GM10266 (cell line): ENCODE measurements at regions not wholly inside any gene's neighbourhood (a gene's known extent, or its start where the extent isn't known, plus 50 kb on each side); places are given as distances from the start of the nearest gene placed in this dataset.

Experiments
- DNase-seq: peaks from one replicate; pipeline ENCODE4 v3.0.0; 2012; ENCODE audit errors: extremely low spot score
- TF ChIP-seq, protein P1 (sequence below): IDR thresholded peaks from 2 replicates; pipeline ENCODE4 v1.5.1; 2012; ENCODE audit warnings: mild to moderate bottlenecking, low read depth; ENCODE audit not compliant: control insufficient read depth, insufficient read depth; ENCODE audit errors: missing control alignments

DNA sequence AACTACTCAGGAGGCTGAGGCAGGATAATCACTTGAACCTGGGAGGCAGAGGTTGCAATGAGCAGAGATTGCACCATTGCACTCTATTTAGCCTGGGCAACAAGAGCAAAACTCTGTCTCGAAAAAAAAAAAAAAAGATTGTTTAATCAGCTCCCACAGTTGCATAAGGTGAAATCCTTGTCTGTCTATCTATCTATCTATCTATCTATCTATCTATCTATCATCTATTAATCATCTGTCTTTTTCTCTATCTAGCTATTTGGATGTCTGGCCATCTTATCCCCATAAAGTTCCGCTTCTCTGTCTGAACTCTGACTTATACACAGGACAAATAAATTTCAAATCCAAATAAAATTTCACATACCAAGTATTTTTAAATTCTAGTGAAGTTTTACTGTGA, 223.2 kb upstream of the PGRMC2 start:
- no peak for DNase-seq
- TF ChIP-seq, protein P1, sequence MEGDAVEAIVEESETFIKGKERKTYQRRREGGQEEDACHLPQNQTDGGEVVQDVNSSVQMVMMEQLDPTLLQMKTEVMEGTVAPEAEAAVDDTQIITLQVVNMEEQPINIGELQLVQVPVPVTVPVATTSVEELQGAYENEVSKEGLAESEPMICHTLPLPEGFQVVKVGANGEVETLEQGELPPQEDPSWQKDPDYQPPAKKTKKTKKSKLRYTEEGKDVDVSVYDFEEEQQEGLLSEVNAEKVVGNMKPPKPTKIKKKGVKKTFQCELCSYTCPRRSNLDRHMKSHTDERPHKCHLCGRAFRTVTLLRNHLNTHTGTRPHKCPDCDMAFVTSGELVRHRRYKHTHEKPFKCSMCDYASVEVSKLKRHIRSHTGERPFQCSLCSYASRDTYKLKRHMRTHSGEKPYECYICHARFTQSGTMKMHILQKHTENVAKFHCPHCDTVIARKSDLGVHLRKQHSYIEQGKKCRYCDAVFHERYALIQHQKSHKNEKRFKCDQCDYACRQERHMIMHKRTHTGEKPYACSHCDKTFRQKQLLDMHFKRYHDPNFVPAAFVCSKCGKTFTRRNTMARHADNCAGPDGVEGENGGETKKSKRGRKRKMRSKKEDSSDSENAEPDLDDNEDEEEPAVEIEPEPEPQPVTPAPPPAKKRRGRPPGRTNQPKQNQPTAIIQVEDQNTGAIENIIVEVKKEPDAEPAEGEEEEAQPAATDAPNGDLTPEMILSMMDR, result no peak

DNA sequence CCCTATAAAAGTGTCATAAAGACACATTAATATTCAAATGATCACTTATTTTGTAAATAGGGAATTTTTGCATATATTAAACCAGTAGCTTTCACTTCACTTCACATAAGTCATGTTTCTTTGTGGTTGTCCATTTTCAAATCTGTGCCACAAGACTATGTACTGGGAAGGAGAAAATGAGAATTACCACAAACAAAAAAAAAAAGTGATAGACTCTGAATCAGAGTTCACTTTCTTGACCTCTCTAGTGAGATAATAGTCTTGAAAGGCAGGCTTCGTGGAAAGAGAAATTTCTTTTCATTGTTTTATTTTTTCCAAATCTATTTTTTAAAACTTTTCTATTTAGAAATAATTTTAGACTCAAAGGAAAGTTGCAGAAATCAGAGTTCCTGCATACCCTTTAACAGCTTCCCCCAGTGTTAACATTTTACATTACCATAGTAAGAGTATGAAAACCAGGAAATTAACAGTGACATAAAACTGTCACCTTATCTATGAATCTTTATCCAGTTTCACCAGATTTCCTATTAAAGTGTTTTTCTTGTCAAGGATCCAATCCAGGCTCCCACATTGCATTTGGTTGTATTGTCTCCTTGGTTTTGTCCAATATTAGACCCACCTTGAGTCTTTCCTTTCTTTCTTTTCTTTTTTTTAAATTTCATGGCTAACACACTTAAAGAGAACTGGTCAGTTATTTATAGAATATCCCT, 215.4 kb upstream of the PGRMC2 start:
- no peak for DNase-seq
- TF ChIP-seq, protein P1, result no peak

DNA sequence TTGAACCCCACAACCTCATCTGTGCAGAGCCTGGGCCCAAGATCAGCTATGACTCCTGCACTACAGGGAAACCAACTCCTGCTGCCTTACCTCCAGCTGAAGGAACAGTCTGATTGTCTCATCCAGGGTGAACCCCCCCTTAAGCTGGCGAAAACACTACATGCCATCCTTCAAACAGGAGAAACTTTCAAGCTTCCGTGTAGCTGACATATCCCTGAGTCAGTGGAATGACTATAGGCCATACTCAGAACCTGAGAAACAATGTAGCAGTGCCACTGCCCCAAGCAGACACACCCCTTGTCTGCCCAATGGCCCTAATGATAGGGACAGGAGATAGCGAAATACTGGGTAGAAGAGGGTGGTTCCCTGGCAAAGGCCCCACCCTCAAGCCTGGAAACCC, 213.6 kb upstream of the PGRMC2 start:
- TF ChIP-seq, protein P1, result no peak
- DNase-seq, result no peak

DNA sequence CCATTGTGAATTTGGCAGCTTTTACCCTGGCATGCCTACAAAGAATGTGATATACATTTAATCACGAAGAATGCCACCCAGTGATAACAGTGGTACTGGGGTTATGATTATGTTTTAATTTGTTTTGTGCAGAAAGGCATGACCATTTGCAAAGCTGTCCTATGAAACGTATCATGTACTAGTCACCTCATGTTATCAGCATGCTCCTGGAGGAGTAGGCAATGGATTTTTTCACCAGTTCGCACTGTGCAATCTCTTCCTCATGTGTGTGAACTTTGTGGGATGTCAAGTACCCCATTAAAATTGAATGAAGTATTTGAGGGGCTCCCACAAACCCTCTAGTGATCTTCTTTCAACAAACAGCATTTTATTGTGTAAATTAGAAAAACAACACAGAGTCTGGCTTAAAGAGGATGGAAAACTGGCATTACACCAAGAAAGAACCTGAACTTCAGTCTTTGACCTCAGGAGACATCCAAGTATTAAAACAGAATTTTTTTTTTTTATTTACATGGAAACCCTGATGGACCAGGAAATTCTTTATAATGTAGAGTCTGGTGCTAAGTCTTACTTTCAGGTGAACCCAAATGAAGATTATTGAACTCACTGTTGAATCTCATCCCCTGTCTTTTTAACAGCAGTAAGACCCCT, 200.6 kb upstream of the PGRMC2 start:
- DNase-seq, result no peak
- TF ChIP-seq, protein P1, result no peak

DNA sequence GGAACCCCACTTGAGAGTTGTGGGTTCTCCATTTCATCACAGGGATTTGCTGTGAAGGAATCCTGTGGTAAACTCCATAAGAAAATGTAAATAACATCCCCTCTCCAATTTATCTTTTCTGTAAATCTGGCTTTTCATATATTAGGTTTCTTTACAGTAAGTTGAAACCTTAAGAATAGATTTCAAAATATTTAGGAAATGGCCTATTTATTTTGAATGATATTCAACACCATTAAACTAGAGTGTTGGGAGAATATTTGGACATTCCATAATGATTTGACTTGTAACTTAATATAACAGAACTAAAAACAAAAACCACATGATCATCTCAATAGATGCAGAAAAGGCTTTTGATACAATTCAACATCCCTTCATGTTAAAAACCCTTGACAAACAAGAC, 197.3 kb upstream of the PGRMC2 start:
- no peak for DNase-seq
- TF ChIP-seq, protein P1, result no peak

DNA sequence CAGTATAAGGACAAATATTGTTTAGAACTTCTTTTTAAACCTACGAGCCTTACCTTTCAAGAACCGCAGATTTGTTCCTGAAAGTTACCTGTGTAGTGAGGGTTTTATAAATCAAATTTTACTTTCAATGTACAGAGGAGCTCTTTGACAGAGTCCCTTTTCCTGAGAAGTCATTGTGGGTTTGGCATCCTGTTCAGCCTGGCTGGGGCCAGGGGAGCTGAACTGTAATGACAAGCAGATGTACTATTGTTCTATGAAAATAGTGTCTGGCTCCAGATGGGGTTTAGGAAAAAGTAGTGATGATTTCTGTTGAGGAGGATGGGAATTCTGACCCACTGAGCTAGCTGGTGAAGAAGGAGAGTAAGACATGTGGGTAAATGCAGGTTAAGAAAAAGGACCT, 196.2 kb upstream of the PGRMC2 start:
- TF ChIP-seq, protein P1, result no peak
- no peak for DNase-seq

DNA sequence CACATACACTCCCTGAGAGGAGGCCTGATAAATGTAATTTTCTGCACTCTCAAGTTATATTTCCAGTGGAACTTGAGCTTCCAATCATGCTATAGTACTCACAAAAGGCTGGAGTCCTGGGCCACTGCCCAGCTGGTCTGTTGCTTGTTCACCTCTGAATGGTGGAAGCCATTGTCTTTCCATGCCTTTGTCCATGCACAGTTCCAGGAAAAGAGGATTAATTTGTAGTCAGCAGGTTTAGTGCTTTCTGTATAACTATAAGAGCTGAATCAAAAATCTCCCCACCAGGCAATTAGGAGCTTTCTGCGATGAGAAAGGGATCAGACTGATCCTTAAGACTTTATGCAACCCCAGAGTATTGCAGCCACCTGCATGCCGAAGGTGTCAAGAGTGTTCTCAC, 195.4 kb upstream of the PGRMC2 start:
- DNase-seq, result no peak
- TF ChIP-seq, protein P1, result no peak
